K562 (cell line): ENCODE measurements at regions not wholly inside any gene's neighbourhood (a gene's known extent, or its start where the extent isn't known, plus 50 kb on each side); places are given as distances from the start of the nearest gene placed in this dataset.
A peak's percentile ranks its signal among the peaks of the same experiment; 100 is the strongest.

Experiments used
- ATAC-seq: fragments of 200-7000 bp; cut with Tn5 transposase; 3 replicates; pipeline ENCODE4 v1.9.1; 2020; ENCODE audit warnings: moderate library complexity
- BruUV-seq: library from RNA; stranded (reverse); fragments of 400-500 nt; replicated peaks from 2 replicates; lab custom pipeline; 2021; lab: Mats Ljungman, UMichigan
- CTCF ChIA-PET: fragments of 300-600 bp; formaldehyde crosslinking; extraction: SDS; loops from one replicate; lab custom pipeline; 2021; ENCODE audit warnings: low intra/inter-chr PET ratio; lab: Yijun Ruan, JAX
- POLR2A ChIA-PET: fragments of 300-600, 350-650 bp; sonication (Branson Sonifier 250); formaldehyde crosslinking; extraction: SDS; loops from one replicate; lab custom pipeline; 2021; ENCODE audit warnings: antibody characterized with exemption, inconsistent platforms; lab: Yijun Ruan, JAX
- DNase-seq, 4 experiments: peaks; one replicate each; pipeline versions ENCODE4 v3.0.0 to v3.0.0-alpha.2; 2011 to 2018; ENCODE audit warnings: low spot score in 3 of 4, mixed read lengths in 3 of 4; ENCODE audit errors: extremely low read depth in 1 of 4
- FAIRE-seq: peaks from 2 replicates; lab custom pipeline; 2011; peaks lifted over from hg19 to GRCh38; lab: Jason Lieb, UNC
- H2AFZ ChIP-seq: 2 replicates; pipeline ENCODE4 v1.6.0; 2011; ENCODE audit warnings: low read depth, low read length, control low read depth, inconsistent platforms
- H3K27ac ChIP-seq: fragments of 200-600 bp; 3 replicates; pipeline ENCODE4 v1.8.0; 2011; ENCODE audit warnings: low read depth, mild to moderate bottlenecking, control low read depth, inconsistent platforms, low read length, moderate library complexity, mixed read lengths; ENCODE audit errors: extremely low read depth
- H3K27me3 ChIP-seq, 2 experiments: fragments of 300-600 bp in 1 of 2; 2 replicates in 1 of 2; 3 replicates in 1 of 2; pipeline versions ENCODE4 v1.6.0 to v1.8.0; 2011; ENCODE audit warnings: inconsistent platforms in 2 of 2, low read length in 2 of 2, mild to moderate bottlenecking in 1 of 2, mixed read lengths in 1 of 2, moderate library complexity in 1 of 2; ENCODE audit not compliant: control insufficient read depth in 2 of 2, insufficient read depth in 2 of 2
- H3K36me3 ChIP-seq: fragments of 300-600 bp; 3 replicates; pipeline ENCODE4 v1.8.0; 2011; ENCODE audit warnings: mild to moderate bottlenecking, low read length, inconsistent platforms; ENCODE audit not compliant: control insufficient read depth, insufficient read depth
- H3K4me1 ChIP-seq, 2 experiments: fragments of 200-600 bp in 1 of 2; replicated peaks in 1 of 2; 2 replicates in 1 of 2; 3 replicates in 1 of 2; pipeline versions ENCODE4 v1.5.1 to v1.8.0; 2011; ENCODE audit warnings: inconsistent platforms in 2 of 2, low read length in 2 of 2, mild to moderate bottlenecking in 1 of 2, mixed read lengths in 1 of 2, moderate library complexity in 1 of 2; ENCODE audit not compliant: control insufficient read depth in 2 of 2, insufficient read depth in 2 of 2
- H3K4me2 ChIP-seq: 2 replicates; pipeline ENCODE4 v1.6.1; 2011; ENCODE audit warnings: low read length, control low read depth, inconsistent platforms, mixed read lengths; ENCODE audit not compliant: insufficient read depth
- H3K4me3 ChIP-seq: fragments of 200-600 bp; sonication (generic), shearing (Covaris generic); 2 replicates; pipeline ENCODE4 v1.5.1; 2016; ENCODE audit warnings: control low read depth, inconsistent platforms
- H3K79me2 ChIP-seq: fragments of 200-600 bp; 3 replicates; pipeline ENCODE4 v1.8.0; 2011; ENCODE audit warnings: low read length, inconsistent platforms; ENCODE audit not compliant: control insufficient read depth, insufficient read depth
- H3K9ac ChIP-seq, 2 experiments: 2 replicates each; pipeline versions ENCODE4 v1.6.0 to v1.6.1; 2011; ENCODE audit warnings: low read depth in 2 of 2, low read length in 2 of 2, control low read depth in 1 of 2, inconsistent platforms in 1 of 2, mild to moderate bottlenecking in 1 of 2, mixed read lengths in 1 of 2; ENCODE audit not compliant: insufficient read depth in 1 of 2
- H3K9me1 ChIP-seq: one replicate; pipeline ENCODE4 v1.6.0; 2011; ENCODE audit warnings: inconsistent platforms, mild to moderate bottlenecking, low read length, moderate library complexity; ENCODE audit not compliant: control insufficient read depth, insufficient read depth
- H3K9me3 ChIP-seq: replicated peaks from 2 replicates; pipeline ENCODE4 v1.5.1; 2011; ENCODE audit warnings: low read depth, low read length, inconsistent platforms; ENCODE audit not compliant: control insufficient read depth, insufficient read depth
- H4K20me1 ChIP-seq: replicated peaks from 2 replicates; pipeline ENCODE4 v1.6.1; 2011; ENCODE audit warnings: low read length, inconsistent platforms, mixed read lengths; ENCODE audit not compliant: control insufficient read depth, insufficient read depth
- ATF7 ChIP-seq: fragments of 450-650 bp; IDR thresholded peaks from 2 replicates; pipeline ENCODE4 v1.7.1; 2014; ENCODE audit warnings: mild to moderate bottlenecking, moderate library complexity
- DPF2 ChIP-seq: fragments of 450-650 bp; IDR thresholded peaks from 2 replicates; pipeline ENCODE4 v1.6.1; 2016
- EWSR1 ChIP-seq: fragments of 450-650 bp; IDR thresholded peaks from 2 replicates; pipeline ENCODE4 v1.6.1; 2018; ENCODE audit warnings: borderline replicate concordance, mild to moderate bottlenecking, low read depth, moderate library complexity; ENCODE audit not compliant: partially characterized antibody
- GTF2E2 ChIP-seq: fragments of 200-800 bp; sonication (Bioruptor generic); IDR thresholded peaks from 2 replicates; pipeline ENCODE4 v1.6.1; 2016; ENCODE audit warnings: missing genetic modification characterization, missing compliant biosample characterization
- HDAC2 ChIP-seq: fragments of 450-650 bp; IDR thresholded peaks from 2 replicates; pipeline ENCODE4 v1.6.1; 2016; ENCODE audit warnings: mild to moderate bottlenecking
- HDGF ChIP-seq: fragments of 450-650 bp; IDR thresholded peaks from 2 replicates; pipeline ENCODE4 v1.6.1; 2016
- KAT8 ChIP-seq: fragments of 450-650 bp; IDR thresholded peaks from 2 replicates; pipeline ENCODE4 v1.6.1; 2016; ENCODE audit warnings: low read depth, mild to moderate bottlenecking
- NFIC ChIP-seq: fragments of 450-650 bp; IDR thresholded peaks from 2 replicates; pipeline ENCODE4 v1.6.1; 2017; ENCODE audit warnings: mild to moderate bottlenecking, inconsistent platforms
- NRF1 ChIP-seq, 2 experiments: fragments of 450-650 bp; IDR thresholded peaks in 1 of 2; conservative IDR thresholded peaks in 1 of 2; 2 replicates each; pipeline ENCODE4 v1.6.1; 2014; ENCODE audit warnings: mild to moderate bottlenecking in 2 of 2
- OTX1 ChIP-seq: fragments of 450-650 bp; formaldehyde crosslinking; IDR thresholded peaks from 2 replicates; pipeline ENCODE4 v1.4.0; 2022; ENCODE audit warnings: mild to moderate bottlenecking
- RUNX1 ChIP-seq: sonication (generic); IDR thresholded peaks from 2 replicates; pipeline ENCODE4 v1.6.1; 2016; ENCODE audit warnings: antibody characterized with exemption, low read depth
- ZNF12 ChIP-seq: sonication (generic); formaldehyde crosslinking; IDR thresholded peaks from 2 replicates; pipeline ENCODE4 v1.4.0; 2020; ENCODE audit warnings: mild to moderate bottlenecking, missing genetic modification reagents
- ZNF263 ChIP-seq: sonication (generic); formaldehyde crosslinking; IDR thresholded peaks from 2 replicates; pipeline ENCODE4 v1.8.0; 2022; ENCODE audit warnings: mild to moderate bottlenecking, missing genetic modification reagents, borderline replicate concordance
- WGBS: fragments of 100-300 bp; shearing (Covaris generic); methylation state at CpG from one replicate; pipeline ENCODE4 v1.1.6; 2016; ENCODE audit warnings: low coverage, mixed read lengths; ENCODE audit not compliant: insufficient coverage; ENCODE audit errors: missing lambda C conversion rate; 5-methylcytosine and 5-hydroxymethylcytosine counted together
- in situ Hi-C: fragments of 300-500 bp; cut with MboI; formaldehyde crosslinking; loops from 4 replicates; pipeline ENCODE4 v1.15.0; 2018; ENCODE audit warnings: inconsistent platforms, mixed read lengths
- intact Hi-C: fragments of 100-400 bp; cut with micrococcal nuclease; formaldehyde crosslinking; loops from 2 replicates; pipeline ENCODE4 v1.14.2; 2022
- TF ChIP-seq, protein P1 (sequence below): sonication (generic); formaldehyde crosslinking; IDR thresholded peaks from 2 replicates; pipeline ENCODE4 v1.8.0; 2022; ENCODE audit warnings: mild to moderate bottlenecking, missing genetic modification reagents
- TF ChIP-seq, protein P2 (sequence below): fragments of 250-450 bp; sonication (Bioruptor Pico); IDR thresholded peaks from 2 replicates; pipeline ENCODE4 v1.6.1; 2021; ENCODE audit warnings: mild to moderate bottlenecking
- TF ChIP-seq, protein P3 (sequence below): fragments of 450-650 bp; IDR thresholded peaks from 2 replicates; pipeline ENCODE4 v1.7.0; 2016; ENCODE audit warnings: borderline replicate concordance

DNA sequence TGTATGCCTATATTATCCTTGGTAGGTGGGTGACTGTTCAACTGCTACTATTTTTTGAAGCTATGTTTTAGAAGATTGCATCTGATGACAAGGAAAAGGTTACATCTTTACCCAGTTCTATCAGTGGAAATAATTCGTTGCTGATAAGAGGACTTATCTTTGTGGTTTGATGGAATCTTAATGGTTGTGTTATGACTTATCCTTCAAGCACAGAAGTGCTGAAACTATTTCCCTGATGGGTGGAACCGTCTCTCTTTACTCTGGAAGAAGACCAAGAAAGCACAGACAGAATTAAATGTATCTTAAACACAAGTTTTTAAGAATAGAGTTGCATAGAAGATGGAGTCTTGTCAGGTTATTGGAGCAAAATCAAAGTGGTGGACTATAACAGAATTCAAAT, 437.7 kb upstream of the KAZN start (continued):
- TF ChIP-seq OTX1 (CRISPR knock-in tag) (no peak), KAT8 (no peak), ZNF263 (CRISPR knock-in tag) (no peak), RUNX1 (no peak)
- TF ChIP-seq, protein P1, sequence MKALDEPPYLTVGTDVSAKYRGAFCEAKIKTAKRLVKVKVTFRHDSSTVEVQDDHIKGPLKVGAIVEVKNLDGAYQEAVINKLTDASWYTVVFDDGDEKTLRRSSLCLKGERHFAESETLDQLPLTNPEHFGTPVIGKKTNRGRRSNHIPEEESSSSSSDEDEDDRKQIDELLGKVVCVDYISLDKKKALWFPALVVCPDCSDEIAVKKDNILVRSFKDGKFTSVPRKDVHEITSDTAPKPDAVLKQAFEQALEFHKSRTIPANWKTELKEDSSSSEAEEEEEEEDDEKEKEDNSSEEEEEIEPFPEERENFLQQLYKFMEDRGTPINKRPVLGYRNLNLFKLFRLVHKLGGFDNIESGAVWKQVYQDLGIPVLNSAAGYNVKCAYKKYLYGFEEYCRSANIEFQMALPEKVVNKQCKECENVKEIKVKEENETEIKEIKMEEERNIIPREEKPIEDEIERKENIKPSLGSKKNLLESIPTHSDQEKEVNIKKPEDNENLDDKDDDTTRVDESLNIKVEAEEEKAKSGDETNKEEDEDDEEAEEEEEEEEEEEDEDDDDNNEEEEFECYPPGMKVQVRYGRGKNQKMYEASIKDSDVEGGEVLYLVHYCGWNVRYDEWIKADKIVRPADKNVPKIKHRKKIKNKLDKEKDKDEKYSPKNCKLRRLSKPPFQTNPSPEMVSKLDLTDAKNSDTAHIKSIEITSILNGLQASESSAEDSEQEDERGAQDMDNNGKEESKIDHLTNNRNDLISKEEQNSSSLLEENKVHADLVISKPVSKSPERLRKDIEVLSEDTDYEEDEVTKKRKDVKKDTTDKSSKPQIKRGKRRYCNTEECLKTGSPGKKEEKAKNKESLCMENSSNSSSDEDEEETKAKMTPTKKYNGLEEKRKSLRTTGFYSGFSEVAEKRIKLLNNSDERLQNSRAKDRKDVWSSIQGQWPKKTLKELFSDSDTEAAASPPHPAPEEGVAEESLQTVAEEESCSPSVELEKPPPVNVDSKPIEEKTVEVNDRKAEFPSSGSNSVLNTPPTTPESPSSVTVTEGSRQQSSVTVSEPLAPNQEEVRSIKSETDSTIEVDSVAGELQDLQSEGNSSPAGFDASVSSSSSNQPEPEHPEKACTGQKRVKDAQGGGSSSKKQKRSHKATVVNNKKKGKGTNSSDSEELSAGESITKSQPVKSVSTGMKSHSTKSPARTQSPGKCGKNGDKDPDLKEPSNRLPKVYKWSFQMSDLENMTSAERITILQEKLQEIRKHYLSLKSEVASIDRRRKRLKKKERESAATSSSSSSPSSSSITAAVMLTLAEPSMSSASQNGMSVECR (CRISPR knock-in tag), result no peak

DNA sequence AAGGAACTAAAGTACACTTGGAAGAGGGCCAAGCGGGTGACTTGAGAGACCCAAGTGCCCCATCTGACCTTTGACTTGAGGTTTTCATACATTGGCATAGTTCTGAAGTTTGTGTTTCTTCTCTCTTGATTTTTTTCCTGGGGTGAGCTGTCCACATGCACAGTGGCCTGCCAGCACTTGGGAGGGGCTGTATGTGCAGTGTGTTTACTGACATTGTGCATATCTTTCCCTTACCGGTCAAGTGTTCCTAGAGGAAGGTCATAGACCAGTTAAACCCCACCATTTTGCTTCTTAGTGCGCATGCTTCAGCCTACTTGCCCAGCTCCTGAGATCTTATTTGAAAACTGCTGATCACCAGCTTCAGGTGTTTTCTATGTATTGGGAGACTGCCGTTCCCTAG, 435.2 kb upstream of the KAZN start:
- ChIA-PET POLR2A (no interaction called here), CTCF (no interaction called here)
- peaks cover 13 to 24% of the 10 kb centered on the region in 2 experiments for H3K27me3 ChIP-seq
- no peaks in the 10 kb centered on the region for H3K9me3 ChIP-seq
- DNase-seq, result no peak
- no peaks in the 10 kb centered on the region for H4K20me1 ChIP-seq
- intact Hi-C loops, result no loop called here
- no TSS peak for BruUV-seq
- no peak overlapping the region for H3K4me3 ChIP-seq
- no peak overlapping the region for H2AFZ ChIP-seq
- no peak overlapping the region for H3K4me2 ChIP-seq
- no peak overlapping the region for H3K27ac ChIP-seq
- H3K79me2 ChIP-seq, result no peaks in the 10 kb centered on the region
- no peaks in the 10 kb centered on the region for H3K36me3 ChIP-seq
- H3K4me1 ChIP-seq, result no peaks in the 10 kb centered on the region
- no peak for FAIRE-seq
- H3K9ac ChIP-seq, result no peak overlapping the region
- TF ChIP-seq NRF1 (conservative IDR thresholded peaks at IDR 0.05 in 1 of 2, IDR thresholded peaks at IDR 0.05 in 1 of 2) (peak in 1 of 2 experiments; percentile 51; a peak in 3 of 4 replicates), DPF2 (no peak), EWSR1 (no peak), ATF7 (no peak), HDGF (no peak), ZNF12 (CRISPR knock-in tag) (no peak), HDAC2 (no peak), GTF2E2 (tag) (no peak), NFIC (0 out of 2 replicates have a peak, but pooled peaks have one; percentile 37)
- TF ChIP-seq, protein P2, sequence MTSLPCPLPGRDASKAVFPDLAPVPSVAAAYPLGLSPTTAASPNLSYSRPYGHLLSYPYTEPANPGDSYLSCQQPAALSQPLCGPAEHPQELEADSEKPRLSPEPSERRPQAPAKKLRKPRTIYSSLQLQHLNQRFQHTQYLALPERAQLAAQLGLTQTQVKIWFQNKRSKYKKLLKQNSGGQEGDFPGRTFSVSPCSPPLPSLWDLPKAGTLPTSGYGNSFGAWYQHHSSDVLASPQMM (CRISPR knock-in tag), result no peak
- TF ChIP-seq, protein P3, sequence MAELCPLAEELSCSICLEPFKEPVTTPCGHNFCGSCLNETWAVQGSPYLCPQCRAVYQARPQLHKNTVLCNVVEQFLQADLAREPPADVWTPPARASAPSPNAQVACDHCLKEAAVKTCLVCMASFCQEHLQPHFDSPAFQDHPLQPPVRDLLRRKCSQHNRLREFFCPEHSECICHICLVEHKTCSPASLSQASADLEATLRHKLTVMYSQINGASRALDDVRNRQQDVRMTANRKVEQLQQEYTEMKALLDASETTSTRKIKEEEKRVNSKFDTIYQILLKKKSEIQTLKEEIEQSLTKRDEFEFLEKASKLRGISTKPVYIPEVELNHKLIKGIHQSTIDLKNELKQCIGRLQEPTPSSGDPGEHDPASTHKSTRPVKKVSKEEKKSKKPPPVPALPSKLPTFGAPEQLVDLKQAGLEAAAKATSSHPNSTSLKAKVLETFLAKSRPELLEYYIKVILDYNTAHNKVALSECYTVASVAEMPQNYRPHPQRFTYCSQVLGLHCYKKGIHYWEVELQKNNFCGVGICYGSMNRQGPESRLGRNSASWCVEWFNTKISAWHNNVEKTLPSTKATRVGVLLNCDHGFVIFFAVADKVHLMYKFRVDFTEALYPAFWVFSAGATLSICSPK, result no peak
- ATAC-seq, result no peak
- 6% methylated on average over 4 of the region's 4 CpGs for WGBS
- H3K9me1 ChIP-seq, result no peaks in the 10 kb centered on the region
- in situ Hi-C loops, result no loop called here
